OCI-LY1 (cell line): ENCODE measurements at regions not wholly inside any gene's neighbourhood (a gene's known extent, or its start where the extent isn't known, plus 50 kb on each side); places are given as distances from the start of the nearest gene placed in this dataset.

Experiments
- H2AFZ ChIP-seq: fragments of 200-600 bp; sonication (generic), shearing (Covaris generic); 2 replicates; pipeline ENCODE4 v1.6.0; 2014; ENCODE audit warnings: antibody characterized with exemption, mild to moderate bottlenecking, low read length
- H3F3A ChIP-seq: fragments of 200-600 bp; sonication (generic), shearing (Covaris generic); 2 replicates; pipeline ENCODE4 v1.6.0; 2014; ENCODE audit warnings: mild to moderate bottlenecking, antibody characterized with exemption, low read length, moderate library complexity; ENCODE audit not compliant: insufficient read depth
- H3K27ac ChIP-seq: fragments of 200-600 bp; sonication (generic); 2 replicates; pipeline ENCODE4 v1.5.1; 2014; ENCODE audit warnings: low read length, mixed run types, mild to moderate bottlenecking, low read depth; ENCODE audit not compliant: poor library complexity, severe bottlenecking
- H3K27me3 ChIP-seq: fragments of 200-600 bp; sonication (generic); 2 replicates; pipeline ENCODE4 v1.6.0; 2014; ENCODE audit warnings: antibody characterized with exemption, mild to moderate bottlenecking, low read length, moderate library complexity; ENCODE audit not compliant: insufficient read depth
- H3K36me3 ChIP-seq: fragments of 200-600 bp; sonication (generic); 2 replicates; pipeline ENCODE4 v1.6.1; 2014; ENCODE audit warnings: mild to moderate bottlenecking, antibody characterized with exemption, low read length, moderate library complexity, mixed read lengths; ENCODE audit not compliant: insufficient read depth
- H3K4me1 ChIP-seq: fragments of 200-600 bp; sonication (generic); 2 replicates; pipeline ENCODE4 v1.5.1; 2014; ENCODE audit warnings: mild to moderate bottlenecking, low read length, moderate library complexity; ENCODE audit not compliant: insufficient read depth, severe bottlenecking
- H3K4me2 ChIP-seq: fragments of 200-600 bp; sonication (generic), shearing (Covaris generic); 2 replicates; pipeline ENCODE4 v1.6.1; 2014; ENCODE audit warnings: low read length
- H3K4me3 ChIP-seq: fragments of 200-600 bp; sonication (generic); 2 replicates; pipeline ENCODE4 v1.5.1; 2014; ENCODE audit warnings: low read length, low read depth, mild to moderate bottlenecking, mixed read lengths; ENCODE audit not compliant: poor library complexity, severe bottlenecking
- H3K79me2 ChIP-seq: fragments of 200-600 bp; shearing (Covaris generic); 2 replicates; pipeline ENCODE4 v1.6.1; 2016; ENCODE audit warnings: mixed run types, low read length, mixed read lengths; ENCODE audit not compliant: insufficient read depth
- H3K9ac ChIP-seq: fragments of 200-600 bp; sonication (generic), shearing (Covaris generic); 2 replicates; pipeline ENCODE4 v1.6.1; 2014; ENCODE audit warnings: mild to moderate bottlenecking, low read length, mixed read lengths
- H3K9me2 ChIP-seq: fragments of 200-600 bp; sonication (generic), shearing (Covaris generic); 2 replicates; pipeline ENCODE4 v1.6.1; 2014; ENCODE audit warnings: low read depth, mild to moderate bottlenecking, low read length, mixed read lengths
- H3K9me3 ChIP-seq: fragments of 200-600 bp; shearing (Covaris generic); 2 replicates; pipeline ENCODE4 v1.6.1; 2014; ENCODE audit warnings: low read length, mixed read lengths
- H4K20me1 ChIP-seq: fragments of 200-600 bp; sonication (generic), shearing (Covaris generic); 2 replicates; pipeline ENCODE4 v1.6.0; 2016; ENCODE audit warnings: mild to moderate bottlenecking, low read length; ENCODE audit not compliant: insufficient read depth
- CTCF ChIP-seq: fragments of 200-600 bp; sonication (generic), shearing (Covaris generic); IDR thresholded peaks from 2 replicates; pipeline ENCODE4 v1.5.1; 2017; ENCODE audit warnings: mild to moderate bottlenecking, antibody characterized with exemption, low read length, moderate library complexity, mixed read lengths
- EZH2 ChIP-seq: fragments of 200-600 bp; sonication (generic), shearing (Covaris generic); IDR thresholded peaks from 2 replicates; pipeline ENCODE4 v1.8.0; 2017; ENCODE audit warnings: borderline replicate concordance, mixed run types, mild to moderate bottlenecking, antibody characterized with exemption, low read length, moderate library complexity, mixed read lengths

DNA sequence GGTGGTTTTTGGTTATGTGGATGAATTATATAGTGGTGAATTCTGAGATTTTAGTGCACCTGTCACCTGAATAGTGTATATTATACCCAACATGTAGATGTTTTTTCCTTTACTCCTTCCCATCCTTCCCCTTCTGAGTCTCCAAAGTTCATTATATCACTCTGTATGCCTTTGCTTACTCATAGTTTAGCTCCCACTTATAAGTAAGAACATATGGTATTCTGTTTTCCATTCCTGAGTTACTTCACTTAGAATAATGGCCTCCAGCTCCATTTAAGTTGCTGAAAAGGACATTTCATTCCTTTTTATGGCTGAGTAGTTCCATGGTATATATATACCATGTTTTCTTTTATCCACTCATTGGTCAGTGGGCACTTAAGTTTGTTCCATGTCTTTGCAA is 161.6 kb upstream of the CD180 start:
- Histone ChIP-seq H3K4me2 (no peak overlapping the region), H3F3A (no peaks in the 10 kb centered on the region), H3K36me3 (no peaks in the 10 kb centered on the region), H3K9me3 (no peaks in the 10 kb centered on the region), H4K20me1 (no peaks in the 10 kb centered on the region), H2AFZ (no peak overlapping the region), H3K4me1 (no peaks in the 10 kb centered on the region), H3K27ac (no peak overlapping the region), H3K79me2 (no peaks in the 10 kb centered on the region), H3K9ac (no peak overlapping the region), H3K27me3 (no peaks in the 10 kb centered on the region), H3K9me2 (no peaks in the 10 kb centered on the region), H3K4me3 (no peak overlapping the region)
- TF ChIP-seq EZH2 = no peak
- no peak for TF ChIP-seq CTCF

DNA sequence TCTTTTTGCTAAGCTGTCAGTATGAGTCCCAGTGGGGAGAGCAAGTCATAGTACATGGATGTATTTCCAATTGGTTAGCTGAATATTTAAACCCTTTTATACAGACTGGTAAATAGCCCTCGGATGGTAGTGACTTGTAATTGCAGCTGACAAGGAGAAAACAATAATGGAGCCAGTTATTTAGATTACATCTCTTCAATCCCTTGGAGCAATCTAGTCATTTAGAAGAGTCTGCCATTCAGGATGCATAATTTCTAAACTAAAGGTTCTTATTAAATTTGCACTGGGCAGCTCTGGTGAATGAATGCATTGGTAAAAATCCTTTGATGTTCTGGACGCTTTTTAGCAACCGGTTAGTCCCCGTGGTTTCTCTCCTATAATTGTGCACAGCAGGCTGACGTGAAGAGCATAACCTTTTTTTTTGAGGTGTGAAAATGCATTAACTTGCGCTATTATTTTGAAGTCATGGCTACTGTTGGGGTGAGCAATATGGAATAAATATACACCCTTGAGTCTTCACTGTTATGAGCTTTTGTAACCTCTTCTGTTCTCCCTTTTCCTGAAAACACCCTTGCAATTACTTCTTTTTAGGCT is 158.6 kb upstream of the CD180 start:
- Histone ChIP-seq H3K27me3 (no peaks in the 10 kb centered on the region), H3K9me3 (no peaks in the 10 kb centered on the region), H2AFZ (no peak overlapping the region), H3K79me2 (no peaks in the 10 kb centered on the region), H3K9ac (no peak overlapping the region), H3K27ac (no peak overlapping the region), H3K4me1 (no peaks in the 10 kb centered on the region), H3K4me2 (no peak overlapping the region), H3K9me2 (no peaks in the 10 kb centered on the region), H3F3A (no peaks in the 10 kb centered on the region), H3K36me3 (no peaks in the 10 kb centered on the region), H3K4me3 (no peak overlapping the region), H4K20me1 (no peaks in the 10 kb centered on the region)
- TF ChIP-seq EZH2 = no peak
- TF ChIP-seq CTCF = no peak

DNA sequence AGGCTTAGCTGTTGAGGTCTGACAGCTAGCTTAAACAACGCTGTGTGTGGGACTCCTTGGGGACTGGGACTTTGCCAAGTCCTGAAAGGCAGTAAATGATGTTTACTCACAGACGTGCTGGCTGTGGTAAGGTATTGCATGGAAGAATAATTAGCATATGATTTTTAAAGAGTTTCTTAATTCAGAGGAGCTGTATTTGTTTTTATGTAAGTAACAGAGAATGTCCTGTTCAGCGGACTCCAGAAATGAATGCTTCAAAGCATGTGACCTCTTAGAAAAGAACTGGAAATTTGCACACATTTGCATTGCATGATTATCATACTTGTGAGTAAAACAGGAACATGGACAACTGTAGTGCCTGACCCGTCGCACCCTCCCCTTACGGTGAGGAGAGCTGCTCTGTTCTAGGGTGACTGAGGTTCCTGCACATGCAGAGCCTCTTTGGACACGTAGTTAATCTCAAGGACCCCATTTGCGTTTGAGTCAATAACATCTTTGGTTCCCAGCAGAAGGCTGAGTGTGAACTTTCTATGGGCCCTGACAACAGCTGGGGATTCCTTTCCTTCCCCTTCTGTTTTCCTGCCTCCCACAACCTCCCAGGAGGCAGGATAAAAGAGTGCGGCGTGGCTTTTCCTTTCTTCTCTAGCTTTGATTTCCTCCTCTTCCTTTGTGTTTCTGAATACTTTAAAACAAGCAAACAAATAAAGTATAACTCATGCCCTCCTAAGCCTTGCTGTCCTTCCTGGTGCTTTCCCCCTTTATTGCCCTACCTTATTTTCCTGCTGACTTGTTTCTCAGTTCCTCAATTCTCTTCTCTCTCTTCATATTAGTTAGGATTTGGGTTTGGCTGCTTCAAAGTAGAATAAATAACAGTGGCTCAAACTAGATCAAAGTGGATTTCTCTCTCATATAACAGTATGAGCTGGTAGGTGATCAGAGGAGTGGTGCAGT is 157.2 kb upstream of the CD180 start:
- no peaks in the 10 kb centered on the region for H3K9me3 ChIP-seq
- H2AFZ ChIP-seq = no peak overlapping the region
- H3K4me1 ChIP-seq = no peaks in the 10 kb centered on the region
- no peak overlapping the region for H3K9ac ChIP-seq
- H4K20me1 ChIP-seq = no peaks in the 10 kb centered on the region
- H3K4me2 ChIP-seq = no peak overlapping the region
- no peaks in the 10 kb centered on the region for H3F3A ChIP-seq
- no peaks in the 10 kb centered on the region for H3K36me3 ChIP-seq
- no peaks in the 10 kb centered on the region for H3K79me2 ChIP-seq
- H3K27me3 ChIP-seq = no peaks in the 10 kb centered on the region
- H3K9me2 ChIP-seq = no peaks in the 10 kb centered on the region
- no peak overlapping the region for H3K4me3 ChIP-seq
- H3K27ac ChIP-seq = no peak overlapping the region
- TF ChIP-seq EZH2 = no peak
- no peak for TF ChIP-seq CTCF
